ENCODE measurements at regions not wholly inside any gene's neighbourhood (a gene's known extent, or its start where the extent isn't known, plus 50 kb on each side); places are given as distances from the start of the nearest gene placed in this dataset.
"Not testable (repeated sequence)": the region's sequence is repeated elsewhere in the genome, so short reads cannot be mapped to it uniquely, and the experiment has no call there.

DNA sequence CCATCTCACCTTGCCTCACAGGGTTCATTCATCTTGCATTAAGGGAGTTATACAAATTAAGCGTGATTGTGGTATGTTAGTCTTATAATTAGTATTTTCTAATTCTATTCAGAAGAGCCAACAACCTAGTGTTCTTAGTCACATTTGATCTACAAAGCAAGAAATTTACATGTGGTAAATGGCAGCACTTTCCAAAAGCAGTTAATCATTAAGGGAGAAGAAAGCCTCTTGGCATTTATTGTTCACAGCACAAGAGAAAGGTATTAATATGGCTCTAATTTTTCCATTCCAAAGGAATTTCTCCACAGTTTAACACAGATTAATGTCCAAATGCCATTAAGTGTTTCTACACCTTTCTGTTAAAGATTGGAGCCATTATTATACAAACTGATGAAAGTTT is 1077.1 kb downstream of the ZPLD1 start:
- ATAC-seq (no peak), DNase-seq (no peak)
- H3K27me3 ChIP-seq (ENCODE audit: insufficient read depth in 3 of 3, low read length in 2 of 3): no peaks in the 10 kb centered on the region
- no peaks in the 10 kb centered on the region for H3K9me3 ChIP-seq
- no peak overlapping the region for H3K27ac ChIP-seq
- WGBS, 3 donors: 82 to 88% (median 86%) methylated on average over 1 of the region's 1 CpG
- no peak overlapping the region for H3K4me3 ChIP-seq
- TF ChIP-seq CTCF (IDR thresholded peaks at IDR 0.05): no peak
- H3K4me1 ChIP-seq: no peaks in the 10 kb centered on the region
- intact Hi-C loops (cut with DNase I): no loop called here
- no peaks in the 10 kb centered on the region for H3K36me3 ChIP-seq (ENCODE audit: insufficient read depth in 1 of 2, low read depth in 1 of 2)

- H3K36me3 ChIP-seq (ENCODE audit: insufficient read depth in 1 of 2, low read depth in 1 of 2): no peaks in the 10 kb centered on the region
Measured at GRCh38 chr3:103512595-103512994, 1077.8 kb downstream of the ZPLD1 start.

GRCh38 chr3:103513003-103513402 is 1078.2 kb downstream of the ZPLD1 start:
- Histone ChIP-seq H3K27ac (no peak overlapping the region), H3K4me1 (no peaks in the 10 kb centered on the region), H3K4me3 (no peak overlapping the region), H3K9me3 (no peaks in the 10 kb centered on the region), H3K36me3 (ENCODE audit: insufficient read depth in 1 of 2, low read depth in 1 of 2) (no peaks in the 10 kb centered on the region), H3K27me3 (ENCODE audit: insufficient read depth in 3 of 3, low read length in 2 of 3) (no peaks in the 10 kb centered on the region)
- no peak for DNase-seq
- intact Hi-C loops (cut with DNase I): no loop called here
- 86 to 92% (median 92%) methylated on average over 1 of the region's 1 CpG for WGBS, 3 donors
- TF ChIP-seq CTCF (IDR thresholded peaks at IDR 0.05): no peak
- ATAC-seq: no peak

More at GRCh38 chr3:103512595-103512994, 1077.8 kb downstream of the ZPLD1 start:
- no peaks in the 10 kb centered on the region for H3K4me1 ChIP-seq
- H3K9me3 ChIP-seq: no peaks in the 10 kb centered on the region
- intact Hi-C loops (cut with DNase I): no loop called here
- ATAC-seq (no peak), DNase-seq (no peak)
- H3K4me3 ChIP-seq: no peak overlapping the region
- no peaks in the 10 kb centered on the region for H3K27me3 ChIP-seq (ENCODE audit: insufficient read depth in 3 of 3, low read length in 2 of 3)
- no peak overlapping the region for H3K27ac ChIP-seq
- 67 to 75% (median 70%) methylated on average over 1 of the region's 1 CpG for WGBS, 3 donors
- TF ChIP-seq CTCF (IDR thresholded peaks at IDR 0.05): no peak

GRCh38 chr3:103515116-103515515 is 1080.3 kb downstream of the ZPLD1 start:
- no peaks in the 10 kb centered on the region for H3K36me3 ChIP-seq (ENCODE audit: insufficient read depth in 1 of 2, low read depth in 1 of 2)
- WGBS, 3 donors: 85 to 88% (median 86%) methylated on average over 5 of the region's 5 CpGs
- intact Hi-C loops (cut with DNase I): no loop called here
- no peak overlapping the region for H3K27ac ChIP-seq
- DNase-seq: no peak
- H3K9me3 ChIP-seq: no peaks in the 10 kb centered on the region
- no peaks in the 10 kb centered on the region for H3K27me3 ChIP-seq (ENCODE audit: insufficient read depth in 3 of 3, low read length in 2 of 3)
- no peak for TF ChIP-seq CTCF (IDR thresholded peaks at IDR 0.05)
- H3K4me3 ChIP-seq: no peak overlapping the region
- no peaks in the 10 kb centered on the region for H3K4me1 ChIP-seq
- no peak for ATAC-seq

GRCh38 chr3:103516950-103517349 is 1082.1 kb downstream of the ZPLD1 start:
- no peaks in the 10 kb centered on the region for H3K4me1 ChIP-seq
- H3K9me3 ChIP-seq: no peaks in the 10 kb centered on the region
- no peaks in the 10 kb centered on the region for H3K27me3 ChIP-seq (ENCODE audit: insufficient read depth in 3 of 3, low read length in 2 of 3)
- ATAC-seq: no peak
- 85 to 88% (median 87%) methylated on average over 3 of the region's 3 CpGs for WGBS, 3 donors
- H3K27ac ChIP-seq: no peak overlapping the region
- TF ChIP-seq CTCF (IDR thresholded peaks at IDR 0.05): no peak
- H3K36me3 ChIP-seq (ENCODE audit: insufficient read depth in 1 of 2, low read depth in 1 of 2): no peaks in the 10 kb centered on the region
- DNase-seq: no peak
- intact Hi-C loops (cut with DNase I): no loop called here
- H3K4me3 ChIP-seq: no peak overlapping the region

- H3K27ac ChIP-seq; H3K36me3 ChIP-seq (ENCODE audit: insufficient read depth in 1 of 2, low read depth in 1 of 2); H3K9me3 ChIP-seq; DNase-seq; intact Hi-C loops (cut with DNase I); ATAC-seq; H3K27me3 ChIP-seq (ENCODE audit: insufficient read depth in 3 of 3, low read length in 2 of 3); H3K4me3 ChIP-seq; H3K4me1 ChIP-seq: not testable (repeated sequence)
- WGBS, 3 donors: 92 to 97% (median 93%) methylated on average over 14 to 19 of the region's 19 CpGs
Measured at GRCh38 chr3:103531327-103531726, 1096.5 kb downstream of the ZPLD1 start.

All from psoas muscle (tissue), 7 donors.